GM12878 (cell line): ENCODE measurements at regions not wholly inside any gene's neighbourhood (a gene's known extent, or its start where the extent isn't known, plus 50 kb on each side); places are given as distances from the start of the nearest gene placed in this dataset.

Experiments used
- BCL11A ChIP-seq: IDR thresholded peaks from 2 replicates; pipeline ENCODE4 v1.6.1; 2011; ENCODE audit warnings: low read depth, low read length
- EP300 ChIP-seq, 2 experiments: fragments of 150-350 bp in 1 of 2; IDR thresholded peaks; 2 replicates each; pipeline ENCODE4 v1.6.1; 2011 to 2012; ENCODE audit warnings: low read depth in 2 of 2, low read length in 2 of 2, borderline replicate concordance in 1 of 2, improper control_type of control experiment in 1 of 2, inconsistent platforms in 1 of 2; ENCODE audit not compliant: control insufficient read depth in 1 of 2
- HDAC6 ChIP-seq: fragments of 200-600 bp; sonication (generic); IDR thresholded peaks from one replicate; pipeline ENCODE4 v1.8.0; 2017; ENCODE audit warnings: antibody characterized with exemption; ENCODE audit not compliant: unreplicated experiment
- IRF5 ChIP-seq: fragments of 450-650 bp; IDR thresholded peaks from 2 replicates; pipeline ENCODE4 v1.6.1; 2017; ENCODE audit warnings: borderline replicate concordance
- KLF5 ChIP-seq: fragments of 450-650 bp; IDR thresholded peaks from 2 replicates; pipeline ENCODE4 v1.6.1; 2014; ENCODE audit warnings: mild to moderate bottlenecking; ENCODE audit not compliant: partially characterized antibody
- MAX ChIP-seq: IDR thresholded peaks from 2 replicates; pipeline ENCODE4 v1.6.1; 2012; ENCODE audit warnings: low read depth, low read length, improper control_type of control experiment
- NFIC ChIP-seq: IDR thresholded peaks from 2 replicates; pipeline ENCODE4 v1.6.1; 2012; ENCODE audit warnings: low read depth, mild to moderate bottlenecking, inconsistent platforms, low read length, moderate library complexity
- PAX5 ChIP-seq: IDR thresholded peaks from 2 replicates; pipeline ENCODE4 v1.6.1; 2011; ENCODE audit warnings: low read depth, low read length, borderline replicate concordance
- RELA ChIP-seq: fragments of 450-650 bp; IDR thresholded peaks from 2 replicates; pipeline ENCODE4 v1.8.0; 2014; ENCODE audit warnings: borderline replicate concordance; ENCODE audit not compliant: partially characterized antibody
- REST ChIP-seq: IDR thresholded peaks from 2 replicates; pipeline ENCODE4 v1.6.1; 2012; ENCODE audit warnings: mild to moderate bottlenecking, low read depth, low read length
- SMAD5 ChIP-seq: IDR thresholded peaks from 2 replicates; pipeline ENCODE4 v1.6.1; 2016; ENCODE audit warnings: antibody characterized with exemption, low read depth
- TCF3 ChIP-seq: IDR thresholded peaks from 2 replicates; pipeline ENCODE4 v1.6.1; 2012; ENCODE audit warnings: low read depth, mild to moderate bottlenecking, low read length, borderline replicate concordance; ENCODE audit not compliant: insufficient read depth
- TF ChIP-seq, protein P1 (sequence below): fragments of 450-650 bp; IDR thresholded peaks from 2 replicates; pipeline ENCODE4 v1.6.1; 2016; ENCODE audit warnings: mild to moderate bottlenecking
- TF ChIP-seq, protein P2 (sequence below): fragments of 150-350 bp; IDR thresholded peaks from 2 replicates; pipeline ENCODE4 v1.6.1; 2016; ENCODE audit warnings: low read depth, low read length
- TF ChIP-seq, protein P3 (sequence below): fragments of 450-650 bp; IDR thresholded peaks from 2 replicates; pipeline ENCODE4 v1.6.1; 2017; ENCODE audit warnings: antibody characterized with exemption, mild to moderate bottlenecking, moderate library complexity

GRCh38 chr2:163877316-163877715, 141.5 kb upstream of the FIGN start (continued):
- TF ChIP-seq TCF3 (no peak), EP300 (IDR thresholded peaks at IDR 0.05; ENCODE audit: borderline replicate concordance in 1 of 2, control insufficient read depth in 1 of 2, low read depth in 2 of 2, low read length in 2 of 2) (no peak), RELA (no peak), BCL11A (no peak), KLF5 (no peak), SMAD5 (no peak), MAX (no peak), REST (no peak), NFIC (no peak), HDAC6 (no peak), IRF5 (no peak), PAX5 (no peak)
- TF ChIP-seq, protein P1, sequence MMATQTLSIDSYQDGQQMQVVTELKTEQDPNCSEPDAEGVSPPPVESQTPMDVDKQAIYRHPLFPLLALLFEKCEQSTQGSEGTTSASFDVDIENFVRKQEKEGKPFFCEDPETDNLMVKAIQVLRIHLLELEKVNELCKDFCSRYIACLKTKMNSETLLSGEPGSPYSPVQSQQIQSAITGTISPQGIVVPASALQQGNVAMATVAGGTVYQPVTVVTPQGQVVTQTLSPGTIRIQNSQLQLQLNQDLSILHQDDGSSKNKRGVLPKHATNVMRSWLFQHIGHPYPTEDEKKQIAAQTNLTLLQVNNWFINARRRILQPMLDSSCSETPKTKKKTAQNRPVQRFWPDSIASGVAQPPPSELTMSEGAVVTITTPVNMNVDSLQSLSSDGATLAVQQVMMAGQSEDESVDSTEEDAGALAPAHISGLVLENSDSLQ = no peak
- TF ChIP-seq, protein P2, sequence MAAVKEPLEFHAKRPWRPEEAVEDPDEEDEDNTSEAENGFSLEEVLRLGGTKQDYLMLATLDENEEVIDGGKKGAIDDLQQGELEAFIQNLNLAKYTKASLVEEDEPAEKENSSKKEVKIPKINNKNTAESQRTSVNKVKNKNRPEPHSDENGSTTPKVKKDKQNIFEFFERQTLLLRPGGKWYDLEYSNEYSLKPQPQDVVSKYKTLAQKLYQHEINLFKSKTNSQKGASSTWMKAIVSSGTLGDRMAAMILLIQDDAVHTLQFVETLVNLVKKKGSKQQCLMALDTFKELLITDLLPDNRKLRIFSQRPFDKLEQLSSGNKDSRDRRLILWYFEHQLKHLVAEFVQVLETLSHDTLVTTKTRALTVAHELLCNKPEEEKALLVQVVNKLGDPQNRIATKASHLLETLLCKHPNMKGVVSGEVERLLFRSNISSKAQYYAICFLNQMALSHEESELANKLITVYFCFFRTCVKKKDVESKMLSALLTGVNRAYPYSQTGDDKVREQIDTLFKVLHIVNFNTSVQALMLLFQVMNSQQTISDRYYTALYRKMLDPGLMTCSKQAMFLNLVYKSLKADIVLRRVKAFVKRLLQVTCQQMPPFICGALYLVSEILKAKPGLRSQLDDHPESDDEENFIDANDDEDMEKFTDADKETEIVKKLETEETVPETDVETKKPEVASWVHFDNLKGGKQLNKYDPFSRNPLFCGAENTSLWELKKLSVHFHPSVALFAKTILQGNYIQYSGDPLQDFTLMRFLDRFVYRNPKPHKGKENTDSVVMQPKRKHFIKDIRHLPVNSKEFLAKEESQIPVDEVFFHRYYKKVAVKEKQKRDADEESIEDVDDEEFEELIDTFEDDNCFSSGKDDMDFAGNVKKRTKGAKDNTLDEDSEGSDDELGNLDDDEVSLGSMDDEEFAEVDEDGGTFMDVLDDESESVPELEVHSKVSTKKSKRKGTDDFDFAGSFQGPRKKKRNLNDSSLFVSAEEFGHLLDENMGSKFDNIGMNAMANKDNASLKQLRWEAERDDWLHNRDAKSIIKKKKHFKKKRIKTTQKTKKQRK = no peak
- TF ChIP-seq, protein P3, sequence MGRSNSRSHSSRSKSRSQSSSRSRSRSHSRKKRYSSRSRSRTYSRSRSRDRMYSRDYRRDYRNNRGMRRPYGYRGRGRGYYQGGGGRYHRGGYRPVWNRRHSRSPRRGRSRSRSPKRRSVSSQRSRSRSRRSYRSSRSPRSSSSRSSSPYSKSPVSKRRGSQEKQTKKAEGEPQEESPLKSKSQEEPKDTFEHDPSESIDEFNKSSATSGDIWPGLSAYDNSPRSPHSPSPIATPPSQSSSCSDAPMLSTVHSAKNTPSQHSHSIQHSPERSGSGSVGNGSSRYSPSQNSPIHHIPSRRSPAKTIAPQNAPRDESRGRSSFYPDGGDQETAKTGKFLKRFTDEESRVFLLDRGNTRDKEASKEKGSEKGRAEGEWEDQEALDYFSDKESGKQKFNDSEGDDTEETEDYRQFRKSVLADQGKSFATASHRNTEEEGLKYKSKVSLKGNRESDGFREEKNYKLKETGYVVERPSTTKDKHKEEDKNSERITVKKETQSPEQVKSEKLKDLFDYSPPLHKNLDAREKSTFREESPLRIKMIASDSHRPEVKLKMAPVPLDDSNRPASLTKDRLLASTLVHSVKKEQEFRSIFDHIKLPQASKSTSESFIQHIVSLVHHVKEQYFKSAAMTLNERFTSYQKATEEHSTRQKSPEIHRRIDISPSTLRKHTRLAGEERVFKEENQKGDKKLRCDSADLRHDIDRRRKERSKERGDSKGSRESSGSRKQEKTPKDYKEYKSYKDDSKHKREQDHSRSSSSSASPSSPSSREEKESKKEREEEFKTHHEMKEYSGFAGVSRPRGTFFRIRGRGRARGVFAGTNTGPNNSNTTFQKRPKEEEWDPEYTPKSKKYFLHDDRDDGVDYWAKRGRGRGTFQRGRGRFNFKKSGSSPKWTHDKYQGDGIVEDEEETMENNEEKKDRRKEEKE = no peak
